Fibroblast of lung (primary cell): ENCODE measurements at regions not wholly inside any gene's neighbourhood (a gene's known extent, or its start where the extent isn't known, plus 50 kb on each side); places are given as distances from the start of the nearest gene placed in this dataset.

Source experiments
- EZH2 ChIP-seq: IDR thresholded peaks from 2 replicates; pipeline ENCODE4 v1.5.1; 2012; ENCODE audit warnings: low read length, control low read depth, mild to moderate bottlenecking; ENCODE audit errors: missing control alignments
- TF ChIP-seq, protein P1 (sequence below), 2 donors: IDR thresholded peaks in 1 of 2; conservative IDR thresholded peaks in 1 of 2; 1 replicate in 1 of 2; 2 replicates in 1 of 2; pipeline ENCODE4 v1.5.1; 2011 to 2012; ENCODE audit warnings: low read length in 2 of 2, control low read depth in 1 of 2, inconsistent platforms in 1 of 2, low read depth in 1 of 2, mild to moderate bottlenecking in 1 of 2

DNA sequence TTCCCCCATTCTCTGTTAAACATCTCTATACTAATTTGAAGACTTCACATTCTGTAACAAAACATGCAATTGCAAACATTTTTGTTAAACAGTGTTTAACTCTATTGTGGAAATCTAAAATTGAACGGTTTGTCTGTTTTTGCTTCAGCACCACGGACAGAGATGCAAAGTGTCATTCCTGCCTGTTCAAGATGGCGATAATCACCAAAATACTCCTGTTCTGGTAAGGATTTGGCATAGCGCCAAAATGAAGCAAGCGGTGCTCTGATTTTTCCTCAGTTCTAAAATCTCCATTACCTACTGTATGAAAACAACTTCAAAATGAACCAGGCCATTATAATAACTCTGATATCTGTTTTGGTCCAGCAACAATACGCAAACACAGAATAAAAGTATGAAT, 129.7 kb upstream of the TUSC7 start:
- TF ChIP-seq, protein P1, sequence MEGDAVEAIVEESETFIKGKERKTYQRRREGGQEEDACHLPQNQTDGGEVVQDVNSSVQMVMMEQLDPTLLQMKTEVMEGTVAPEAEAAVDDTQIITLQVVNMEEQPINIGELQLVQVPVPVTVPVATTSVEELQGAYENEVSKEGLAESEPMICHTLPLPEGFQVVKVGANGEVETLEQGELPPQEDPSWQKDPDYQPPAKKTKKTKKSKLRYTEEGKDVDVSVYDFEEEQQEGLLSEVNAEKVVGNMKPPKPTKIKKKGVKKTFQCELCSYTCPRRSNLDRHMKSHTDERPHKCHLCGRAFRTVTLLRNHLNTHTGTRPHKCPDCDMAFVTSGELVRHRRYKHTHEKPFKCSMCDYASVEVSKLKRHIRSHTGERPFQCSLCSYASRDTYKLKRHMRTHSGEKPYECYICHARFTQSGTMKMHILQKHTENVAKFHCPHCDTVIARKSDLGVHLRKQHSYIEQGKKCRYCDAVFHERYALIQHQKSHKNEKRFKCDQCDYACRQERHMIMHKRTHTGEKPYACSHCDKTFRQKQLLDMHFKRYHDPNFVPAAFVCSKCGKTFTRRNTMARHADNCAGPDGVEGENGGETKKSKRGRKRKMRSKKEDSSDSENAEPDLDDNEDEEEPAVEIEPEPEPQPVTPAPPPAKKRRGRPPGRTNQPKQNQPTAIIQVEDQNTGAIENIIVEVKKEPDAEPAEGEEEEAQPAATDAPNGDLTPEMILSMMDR (conservative IDR thresholded peaks at IDR 0.05 in 1 of 2, IDR thresholded peaks at IDR 0.05 in 1 of 2; ENCODE audit: low read depth in 1 of 2, low read length in 2 of 2): no peak
- TF ChIP-seq EZH2: no peak
